NCI-H1105 treated with DMSO at 0.1 percent for 48 hours (cell line): ENCODE measurements at regions not wholly inside any gene's neighbourhood (a gene's known extent, or its start where the extent isn't known, plus 50 kb on each side); places are given as distances from the start of the nearest gene placed in this dataset.

ENCODE experiments used
- DNase-seq: peaks from one replicate; lab custom pipeline; 2025; lab: John Stamatoyannopoulos, UW

- peak; percentile 52 for DNase-seq
Measured at GRCh38 chr11:95486466-95486865, 255.5 kb upstream of the SESN3 start.

- no peak for DNase-seq
Measured at GRCh38 chr11:95485115-95485900, 254.3 kb upstream of the SESN3 start.

GRCh38 chr11:95483339-95483738 lies 252.3 kb upstream of the SESN3 start:
- no peak for DNase-seq

DNA sequence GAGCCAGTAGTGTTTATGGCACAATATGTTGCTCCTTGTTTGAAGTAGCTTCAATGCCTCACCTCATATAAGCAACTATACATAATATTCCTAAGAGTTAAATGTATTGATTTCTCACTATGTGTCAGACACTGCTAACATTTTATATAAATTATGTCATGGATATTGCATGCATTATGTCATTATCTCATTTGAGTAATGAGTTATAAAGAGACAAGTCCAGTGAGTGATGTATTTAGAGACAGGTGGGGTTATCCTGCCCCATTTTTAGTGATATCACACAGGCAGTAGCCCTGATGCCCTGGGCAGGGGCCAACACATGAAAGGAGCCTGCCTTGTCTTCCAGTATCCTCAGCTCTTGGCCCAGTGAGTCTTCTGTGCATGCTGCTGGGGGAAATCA lies 247.0 kb upstream of the SESN3 start:
- DNase-seq: no peak

- DNase-seq: no peak
Measured at GRCh38 chr11:95469258-95469657, 238.3 kb upstream of the SESN3 start.

DNA sequence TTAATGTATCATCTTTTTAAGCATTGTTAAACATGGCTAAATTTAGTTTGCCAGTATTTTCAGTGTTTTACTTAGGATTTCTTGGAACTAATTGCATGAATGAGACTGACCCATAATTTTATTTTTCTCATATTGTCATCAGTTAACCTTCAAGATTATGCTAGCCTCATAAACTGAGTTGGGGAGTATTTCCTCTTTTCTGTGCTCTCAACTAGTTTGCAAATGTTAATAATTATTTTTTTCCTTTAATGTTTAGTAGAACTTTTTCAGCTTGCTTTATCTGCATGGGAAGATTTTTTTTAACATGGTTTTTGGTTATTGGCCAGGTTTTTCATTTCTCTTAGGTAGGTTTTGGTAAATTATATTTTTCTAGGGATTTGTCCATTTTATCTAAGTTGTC lies 235.4 kb upstream of the SESN3 start:
- DNase-seq: no peak

DNA sequence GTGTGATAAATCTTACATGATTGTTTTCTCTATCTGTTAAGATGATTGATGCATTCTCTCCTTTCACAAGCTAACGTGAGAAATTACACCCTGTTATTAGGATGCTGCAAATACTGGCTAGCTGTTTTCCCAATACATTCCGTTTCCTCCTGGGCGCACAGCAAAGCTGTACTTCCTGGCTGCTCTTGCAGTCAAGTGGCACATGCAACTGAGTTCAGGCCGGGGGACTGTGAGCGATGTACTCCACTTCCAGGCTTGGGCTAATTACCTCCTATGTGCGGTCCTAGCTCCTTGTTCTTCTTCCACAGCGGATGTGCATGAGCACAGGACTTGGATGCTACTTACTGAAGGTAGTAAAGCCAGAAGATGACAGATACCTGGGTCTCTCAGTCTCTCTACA lies 234.9 kb upstream of the SESN3 start:
- no peak for DNase-seq

GRCh38 chr11:95461858-95462257 lies 230.9 kb upstream of the SESN3 start:
- no peak for DNase-seq

DNA sequence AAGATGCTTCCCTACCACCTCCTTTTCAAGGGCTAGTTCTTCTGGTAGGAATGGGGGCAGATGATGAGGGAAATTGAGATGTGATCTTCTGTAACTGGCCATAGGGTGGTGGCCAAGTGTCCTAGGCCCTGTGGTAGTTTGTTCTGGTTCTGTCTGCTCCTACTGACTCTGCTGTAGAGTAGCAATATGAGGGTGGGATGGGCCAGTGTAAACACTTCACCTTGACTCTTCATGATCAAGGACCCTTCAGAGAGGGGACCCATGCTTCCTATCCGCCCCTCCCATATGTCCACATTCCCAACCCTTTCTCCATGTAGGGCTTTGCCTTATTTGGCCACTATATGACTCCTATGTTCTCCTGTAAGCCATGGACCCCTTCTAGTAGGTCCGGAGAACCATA lies 230.3 kb upstream of the SESN3 start:
- no peak for DNase-seq

DNA sequence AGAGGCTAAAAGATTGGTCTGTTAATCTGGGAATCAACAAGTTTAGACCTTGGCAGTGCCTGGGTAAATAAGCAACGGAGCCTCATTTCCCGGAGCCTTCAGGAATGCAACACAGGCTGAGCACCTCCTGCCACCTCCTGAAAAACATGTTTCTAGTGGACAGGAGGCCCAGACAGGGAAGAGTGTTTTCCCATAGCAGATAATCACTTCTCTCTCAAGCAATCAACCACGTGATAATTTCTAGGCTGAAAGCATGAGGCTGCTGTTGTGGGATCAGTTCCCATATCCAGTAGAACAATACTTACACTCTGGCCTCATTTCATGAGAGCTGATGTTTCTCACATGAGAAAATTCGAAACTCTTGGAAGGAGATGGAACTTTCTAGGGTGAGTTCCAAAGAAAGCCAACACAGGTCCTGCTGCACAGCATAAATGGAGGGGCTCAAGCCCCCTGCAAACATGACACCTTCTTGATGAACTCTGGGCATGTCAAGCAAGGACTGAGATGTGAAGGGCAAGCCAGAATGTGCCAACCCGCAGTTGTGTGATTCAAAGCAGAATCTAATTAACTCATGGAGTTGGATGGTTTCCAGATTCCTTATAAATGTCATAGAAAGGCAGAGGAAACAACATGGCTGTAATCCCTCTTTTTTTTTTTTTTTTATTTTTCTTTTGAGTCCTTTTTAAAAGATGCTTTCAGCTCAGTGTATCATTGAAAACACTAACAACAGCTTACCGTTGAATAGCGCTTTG lies 228.5 kb upstream of the SESN3 start:
- peak; percentile 89 for DNase-seq

DNA sequence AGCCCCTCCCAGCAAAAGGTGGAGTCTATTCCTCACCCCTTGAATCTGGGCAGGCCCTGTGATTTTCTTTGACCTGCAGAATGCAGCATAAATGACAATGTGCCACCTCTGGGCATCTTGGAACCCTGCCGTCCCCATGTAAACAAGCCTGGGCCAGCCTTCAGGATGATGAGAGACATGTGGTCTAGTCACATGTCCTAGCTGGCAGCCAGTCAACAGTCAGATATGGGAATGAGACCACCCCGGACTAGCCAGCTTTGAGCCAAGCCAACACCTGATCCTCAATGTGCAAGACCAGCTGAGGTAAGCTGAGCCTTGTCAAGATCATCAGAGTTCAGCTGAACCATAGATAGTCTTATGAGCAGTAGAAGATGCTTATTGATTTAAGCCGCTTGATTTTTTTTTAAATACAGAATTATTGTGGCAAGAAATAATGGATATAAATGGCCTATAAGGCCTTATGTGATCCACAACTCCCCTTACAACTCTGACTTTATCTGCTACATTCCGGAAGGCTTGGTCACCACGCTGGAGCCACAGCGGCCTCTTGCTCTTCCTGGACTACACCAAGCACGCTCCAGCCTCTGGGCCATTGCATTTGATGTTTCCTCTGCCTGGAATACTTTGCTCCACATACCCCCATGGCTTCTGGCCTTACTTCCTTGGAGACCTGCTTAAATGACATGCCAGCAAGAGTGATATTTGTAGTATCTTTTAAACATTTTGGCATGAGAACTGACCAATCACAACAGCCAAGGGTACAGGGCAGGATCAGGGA lies 225.9 kb upstream of the SESN3 start:
- no peak for DNase-seq

DNA sequence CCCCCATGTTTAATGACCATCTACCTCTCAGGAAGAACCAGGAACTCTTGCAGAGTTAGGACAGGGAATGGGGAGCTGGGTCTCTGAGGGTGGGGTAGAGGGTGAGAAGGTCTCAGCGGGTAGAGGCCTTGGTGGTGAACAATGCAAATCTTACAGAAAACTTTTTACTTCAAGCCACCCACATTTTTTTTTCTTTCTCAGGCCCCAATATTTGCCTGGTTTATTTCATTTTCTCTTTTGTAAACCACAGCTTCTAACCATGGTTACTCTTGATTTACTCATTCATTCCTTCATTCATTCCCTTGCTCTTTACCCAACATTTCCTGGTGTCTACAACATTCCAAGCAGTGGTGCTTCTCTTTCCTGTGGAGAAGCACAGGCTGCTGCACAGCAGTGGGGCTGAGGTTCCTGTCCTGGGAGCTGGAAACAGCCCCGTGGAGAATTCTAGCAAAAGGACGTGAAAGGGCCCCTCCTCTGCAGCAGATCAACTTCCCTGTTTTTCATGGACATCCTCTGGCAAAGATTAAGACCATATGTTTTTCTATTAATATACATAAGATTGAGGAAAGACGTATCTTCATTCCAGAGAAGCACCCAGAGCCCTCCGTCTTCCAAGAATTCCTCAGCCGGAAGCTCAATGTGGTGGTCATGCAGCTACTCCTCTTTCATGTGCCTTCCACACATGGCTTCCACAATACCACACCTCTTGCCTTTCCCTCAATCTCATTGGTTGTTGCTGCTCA lies 224.4 kb upstream of the SESN3 start:
- no peak for DNase-seq

- peak; percentile 80 for DNase-seq
Measured at GRCh38 chr11:95453616-95454171, 222.7 kb upstream of the SESN3 start.

GRCh38 chr11:95451682-95452081 lies 220.7 kb upstream of the SESN3 start:
- no peak for DNase-seq

DNA sequence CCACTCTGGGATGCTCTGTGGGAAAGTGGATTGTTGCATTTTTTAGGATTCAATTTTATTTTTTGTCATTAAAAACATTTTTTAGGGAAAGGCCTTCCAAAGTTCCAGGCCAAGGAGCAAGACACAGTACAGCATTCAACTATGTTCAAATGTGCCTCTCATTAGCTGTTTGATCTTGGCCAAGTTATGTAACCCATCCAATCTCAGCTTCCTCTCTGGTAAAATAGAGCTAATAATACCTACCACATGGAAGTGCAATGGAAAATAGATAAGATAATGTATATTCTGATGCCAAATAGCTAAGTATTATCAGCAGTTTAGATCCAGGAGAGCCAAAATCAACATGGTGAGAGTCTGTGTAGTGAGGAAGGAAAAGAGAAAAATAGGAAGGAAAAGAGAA lies 220.3 kb upstream of the SESN3 start:
- no peak for DNase-seq

DNA sequence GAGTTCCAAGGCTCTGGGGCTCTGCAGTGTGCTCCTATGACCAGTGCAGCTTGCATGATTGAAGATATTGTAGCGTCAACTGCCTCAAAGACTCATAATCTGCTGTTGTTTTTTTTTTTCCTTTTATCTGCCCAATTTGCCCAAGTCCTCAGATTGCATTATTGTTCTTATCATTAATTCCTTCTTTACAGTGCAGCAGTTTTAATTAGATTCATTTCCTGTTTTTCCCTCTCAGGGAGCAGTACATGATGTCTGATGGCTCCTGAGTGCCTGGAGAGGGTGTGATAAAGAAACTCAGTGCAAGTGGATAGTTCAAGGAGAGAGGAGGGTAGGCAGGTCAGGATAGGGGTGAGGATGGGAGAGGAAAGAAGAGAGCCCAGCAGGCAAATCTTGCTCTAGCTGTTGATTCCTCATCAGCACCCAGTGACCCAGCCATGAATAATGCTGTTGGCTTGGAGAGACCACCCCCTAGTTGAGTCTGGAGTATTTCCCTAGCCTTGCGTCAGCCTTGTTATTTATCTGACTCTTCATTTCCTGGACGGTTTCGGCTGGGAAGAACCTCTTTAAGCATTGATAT lies 219.6 kb upstream of the SESN3 start:
- no peak for DNase-seq

GRCh38 chr11:95445746-95446333 lies 214.8 kb upstream of the SESN3 start:
- DNase-seq: no peak

DNA sequence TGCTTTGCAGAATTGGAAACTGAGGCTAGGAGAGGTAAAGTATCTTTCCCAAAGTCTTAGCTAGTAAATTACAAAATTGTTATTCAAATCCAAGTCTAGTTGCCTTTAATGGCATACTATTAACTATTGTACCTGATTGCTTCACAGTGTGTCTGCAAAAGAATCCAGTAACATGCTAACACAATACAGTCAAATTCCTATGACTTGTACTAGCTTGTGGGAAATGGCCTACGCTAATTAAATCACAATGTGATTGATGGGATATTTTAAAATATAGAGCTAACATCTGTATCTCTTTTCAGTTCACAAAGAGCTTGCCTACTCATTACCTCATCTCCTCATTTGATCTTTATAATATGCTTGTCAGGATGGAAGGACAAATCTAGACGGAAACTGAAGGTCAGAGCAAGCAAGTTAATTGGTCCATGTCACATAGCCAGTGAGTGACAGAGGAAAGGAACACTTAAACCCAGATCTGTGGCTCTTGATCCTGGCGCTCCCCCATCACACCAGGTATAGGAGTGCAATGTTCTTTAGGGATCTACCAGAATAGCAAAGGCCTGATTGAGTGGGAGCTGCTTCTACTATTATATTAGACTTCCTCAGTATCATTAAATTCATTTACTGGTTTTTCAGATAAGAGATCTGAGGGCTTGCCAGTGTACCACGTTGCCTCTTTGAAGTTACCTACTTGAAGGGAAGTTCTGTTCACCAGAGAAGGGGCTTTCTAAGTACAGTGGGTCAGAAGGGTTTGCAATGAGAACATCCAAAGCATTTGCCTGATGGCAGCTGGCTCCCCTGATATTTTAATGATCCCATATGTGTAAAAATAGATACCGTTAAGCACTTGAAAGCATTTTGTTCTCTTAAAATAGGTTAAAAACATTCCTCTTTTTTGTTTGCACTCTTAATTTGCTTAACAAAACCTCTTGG lies 213.6 kb upstream of the SESN3 start:
- no peak for DNase-seq

DNA sequence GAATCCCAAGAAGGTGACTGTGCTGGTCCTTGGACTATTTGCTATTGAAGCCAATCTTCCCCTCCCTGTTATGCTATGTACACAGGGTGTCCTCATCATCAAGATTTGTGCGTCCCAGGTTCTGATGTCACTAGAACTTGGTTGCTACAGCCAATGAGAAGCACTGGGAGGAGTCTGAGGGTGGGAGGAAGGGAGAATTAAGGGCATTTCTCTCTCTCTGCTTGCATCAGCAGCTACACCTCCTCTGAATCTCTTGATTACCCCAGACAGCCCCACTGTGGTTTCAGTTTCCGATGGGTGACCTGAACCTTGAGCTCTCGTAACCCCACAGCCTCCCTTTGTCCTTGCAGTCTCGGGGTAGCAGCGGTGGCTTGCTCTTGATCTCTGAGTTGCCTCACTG lies 212.4 kb upstream of the SESN3 start:
- DNase-seq: no peak

DNA sequence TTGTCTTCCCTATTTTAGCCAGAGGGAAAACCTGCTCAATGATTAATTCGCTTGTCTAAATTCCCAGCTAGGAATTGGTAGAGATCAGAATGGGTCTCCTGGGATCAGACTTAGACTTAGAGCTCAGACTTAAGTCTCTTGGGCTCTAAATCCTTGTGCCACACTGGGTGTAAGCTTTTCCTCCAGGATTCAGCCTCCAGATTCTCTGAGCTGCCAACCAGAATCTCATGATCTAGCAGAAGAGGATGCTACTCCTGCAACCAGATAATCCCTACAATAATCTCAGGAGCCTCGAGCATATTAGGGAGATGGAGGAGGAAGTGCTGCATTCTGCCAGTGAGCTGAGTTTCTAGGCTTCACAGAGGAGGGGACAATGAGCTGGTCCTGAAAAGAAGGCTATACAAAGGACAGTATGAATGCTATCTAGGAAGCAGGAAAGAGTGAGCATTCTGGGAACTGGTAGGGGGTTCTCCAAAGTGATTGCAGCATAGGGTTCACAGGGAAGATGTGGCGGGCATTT lies 211.6 kb upstream of the SESN3 start:
- DNase-seq: no peak
